Activated CD4-positive, alpha-beta T cell treated with anti-CD3 and anti-CD28 coated beads, Interleukin-2, Interleukin-6, amounts not matched to agents 100 ng/mL and 50 ng/mL, durations not matched to agents 16 hours and 8 hours (primary cell): ENCODE measurements at regions not wholly inside any gene's neighbourhood (a gene's known extent, or its start where the extent isn't known, plus 50 kb on each side); places are given as distances from the start of the nearest gene placed in this dataset.

ENCODE experiments used
- DNase-seq: peaks from one replicate; pipeline ENCODE4 v3.0.0-alpha.2; 2020

DNA sequence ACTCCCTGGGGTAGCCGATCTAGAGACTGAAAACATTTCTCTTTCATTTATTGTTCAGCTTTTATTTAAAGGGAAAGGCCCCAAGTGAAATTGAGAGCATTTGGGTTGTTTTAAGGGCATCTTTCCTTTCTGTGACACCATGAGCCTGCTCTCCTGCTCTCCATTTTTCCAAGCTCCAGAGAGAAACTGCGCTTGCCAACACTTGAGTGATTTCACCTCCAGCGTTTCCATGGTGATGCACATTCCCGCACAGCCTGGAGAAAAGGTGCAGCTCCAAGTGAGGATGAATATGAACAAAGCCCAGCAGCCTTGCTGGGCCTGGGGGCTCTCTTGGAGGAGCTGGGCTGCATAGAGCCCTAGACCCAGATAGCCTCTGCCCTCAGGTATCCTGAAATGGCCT is 159.2 kb upstream of the PPP2R3A start:
- DNase-seq = no peak

GRCh38 chr3:135807879-135808278 is 157.6 kb upstream of the PPP2R3A start:
- DNase-seq = no peak

DNA sequence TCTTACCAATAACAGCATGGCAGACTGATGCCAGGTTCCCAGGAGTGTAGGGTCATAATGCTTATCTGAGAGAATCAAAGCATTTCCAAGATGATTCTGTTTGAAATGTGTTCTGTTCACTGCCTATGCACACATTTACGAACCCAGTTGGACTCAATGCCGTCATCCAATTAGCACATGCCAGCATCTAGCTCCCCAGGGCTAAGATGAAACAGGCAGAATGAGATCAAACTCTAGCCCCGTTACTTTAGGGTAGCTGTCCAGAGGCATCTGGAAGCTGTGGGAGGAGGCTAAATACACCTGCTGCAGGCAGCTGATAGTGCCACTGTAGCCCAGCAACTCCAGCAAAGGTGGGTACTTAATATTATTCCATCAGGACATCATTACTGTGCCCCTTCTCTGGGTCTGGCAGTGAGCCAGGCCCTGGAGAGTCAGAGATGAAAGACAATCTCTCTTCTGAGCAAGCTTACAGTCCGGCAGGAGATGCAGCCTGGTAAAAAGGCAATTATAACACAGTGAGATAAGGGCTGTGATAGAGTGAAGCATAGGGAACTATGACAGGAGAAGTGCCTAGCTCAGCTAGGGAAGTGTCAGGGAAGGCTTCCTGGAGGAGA is 156.4 kb upstream of the PPP2R3A start:
- no peak for DNase-seq

GRCh38 chr3:135811651-135812050 is 153.9 kb upstream of the PPP2R3A start:
- no peak for DNase-seq

DNA sequence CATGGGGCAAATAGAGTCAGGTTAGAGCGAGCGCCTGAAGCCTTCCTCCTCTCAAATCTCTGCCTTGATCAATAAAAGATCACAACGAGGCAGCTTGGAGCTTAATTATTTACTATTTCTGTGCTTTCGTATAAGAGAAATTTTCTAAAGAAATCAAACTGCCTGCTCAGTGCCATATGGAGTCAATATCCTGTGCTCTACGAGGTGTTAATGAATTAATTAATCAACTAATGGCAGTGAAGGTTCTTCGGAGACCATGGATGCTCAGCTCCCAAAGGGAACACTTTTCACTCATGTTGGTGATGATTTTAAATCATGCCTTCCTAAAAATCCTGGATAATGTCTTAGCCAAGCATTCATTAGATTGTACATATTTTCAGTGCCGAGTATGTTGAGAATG is 153.5 kb upstream of the PPP2R3A start:
- DNase-seq = no peak

DNA sequence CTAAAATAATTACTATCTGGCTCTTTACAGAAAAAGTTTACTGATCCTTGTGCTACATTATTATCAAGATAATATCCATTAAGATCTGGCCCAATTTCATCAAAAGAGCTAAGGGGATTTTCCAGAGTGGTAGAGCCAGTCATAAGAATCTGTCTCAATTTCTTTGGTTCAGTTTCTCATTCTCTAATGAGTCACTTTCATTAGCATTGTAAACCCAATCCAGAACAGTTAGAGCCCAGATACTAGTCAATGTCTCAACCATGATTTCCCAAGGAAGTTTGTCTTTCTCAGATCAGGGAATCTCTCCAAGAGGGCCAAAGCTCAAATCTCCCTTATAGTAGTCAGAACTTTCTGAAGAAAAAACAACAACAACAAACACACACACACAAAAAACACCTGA is 131.1 kb upstream of the PPP2R3A start:
- DNase-seq = no peak

DNA sequence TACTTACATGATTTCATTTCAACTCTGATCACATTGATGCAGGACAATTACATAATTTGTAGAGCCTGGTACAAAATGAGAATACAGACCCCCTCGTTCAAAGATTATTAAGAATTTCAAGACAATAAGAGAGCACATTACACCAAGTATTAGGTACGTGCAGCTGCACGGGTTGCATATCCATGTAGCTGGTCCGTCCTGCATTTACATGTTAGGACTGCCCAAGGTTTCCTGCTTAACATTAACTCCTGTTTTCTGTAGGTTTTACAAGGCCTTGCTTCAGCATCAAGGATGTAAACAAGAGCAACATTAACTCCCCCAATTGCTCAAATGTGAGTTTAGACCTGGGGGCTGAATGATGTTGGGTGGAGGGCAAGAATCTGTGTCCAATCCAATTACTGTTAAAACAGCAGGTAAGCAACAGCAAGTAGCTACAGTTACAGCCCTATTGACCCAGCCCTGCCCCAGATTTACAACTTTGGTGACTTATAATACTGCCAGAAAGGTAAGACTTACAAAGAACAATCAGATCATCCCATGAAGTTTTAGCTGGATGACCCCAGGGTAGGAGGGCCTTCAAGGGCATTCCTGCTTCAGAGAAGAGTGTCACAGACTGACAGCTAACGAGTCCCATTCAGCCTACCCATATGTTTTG is 127.4 kb upstream of the PPP2R3A start:
- no peak for DNase-seq

DNA sequence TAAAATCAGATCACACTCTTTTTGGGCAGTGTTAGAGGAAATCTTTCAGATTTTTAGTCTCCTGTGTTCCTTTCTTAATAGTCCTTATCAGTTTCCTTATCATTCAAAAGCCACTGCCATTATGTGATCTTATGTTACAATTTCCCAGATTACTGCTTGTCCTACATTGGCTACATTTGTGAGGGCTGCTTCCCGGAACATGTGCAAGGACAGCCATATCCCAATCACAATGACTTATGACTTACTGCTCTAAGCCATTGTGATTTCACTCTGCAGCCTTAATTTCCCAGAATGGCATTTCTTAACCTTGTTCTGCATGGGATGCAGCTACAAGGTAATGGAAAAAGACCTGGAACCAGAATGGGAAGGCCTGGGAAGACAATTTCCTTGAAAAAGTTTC is 125.1 kb upstream of the PPP2R3A start:
- DNase-seq = no peak

DNA sequence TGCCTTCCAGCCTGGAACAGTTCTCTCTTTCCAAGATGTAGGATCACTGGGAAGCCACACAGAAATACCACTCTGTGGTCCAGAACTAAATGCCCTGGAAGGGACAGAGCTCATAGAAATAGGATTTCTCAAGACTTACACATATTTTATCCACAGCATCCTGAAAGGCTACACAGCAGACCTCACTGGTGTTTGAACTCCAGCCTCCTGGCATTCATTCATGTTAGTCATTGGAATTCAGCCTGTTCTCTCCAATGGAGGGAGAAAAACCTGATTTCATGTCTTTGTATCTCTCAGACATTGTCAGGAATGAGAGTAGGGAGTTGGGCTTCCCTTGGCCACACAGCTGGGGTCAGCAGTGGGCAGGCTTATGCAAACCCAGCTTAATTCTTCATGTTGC is 121.1 kb upstream of the PPP2R3A start:
- DNase-seq = no peak

DNA sequence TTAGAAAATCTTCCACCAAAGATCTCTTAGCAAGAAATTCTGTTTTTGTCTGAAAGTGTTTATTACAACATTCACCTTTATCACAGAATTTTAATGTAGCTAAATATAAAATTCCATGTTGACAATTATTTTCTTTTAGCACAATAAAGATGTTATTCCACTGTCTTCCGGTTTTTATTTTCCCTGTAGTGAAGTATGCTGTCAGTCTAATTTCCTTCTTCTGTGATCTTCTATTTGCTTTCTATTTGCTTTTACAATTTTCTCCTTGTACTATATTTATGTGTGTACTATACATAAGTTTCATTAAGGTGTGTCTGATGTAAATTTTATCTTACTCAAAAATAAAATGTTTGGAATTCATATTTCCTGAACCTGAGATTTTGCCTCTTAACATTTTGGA is 117.5 kb upstream of the PPP2R3A start:
- no peak for DNase-seq

DNA sequence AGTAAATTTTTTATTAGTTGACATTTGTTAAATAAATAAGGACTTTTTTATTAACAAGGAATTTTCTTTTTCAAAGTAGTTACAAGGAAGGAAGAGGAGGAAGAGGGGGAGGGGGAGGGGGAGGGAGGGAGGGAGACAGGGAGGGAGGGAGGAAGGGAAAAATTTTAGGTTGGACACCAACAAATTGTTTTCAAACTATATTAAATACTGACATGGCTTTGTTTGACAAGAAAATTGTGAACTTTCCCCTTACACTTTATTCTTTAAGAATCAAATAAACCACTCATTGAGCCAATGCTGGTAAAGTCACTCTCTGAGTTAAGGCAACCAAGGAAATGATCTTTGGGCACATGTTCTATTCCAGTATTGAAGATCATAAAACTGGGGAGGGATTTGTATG is 115.7 kb upstream of the PPP2R3A start:
- DNase-seq = no peak

GRCh38 chr3:135851201-135852081 is 114.1 kb upstream of the PPP2R3A start:
- no peak for DNase-seq

DNA sequence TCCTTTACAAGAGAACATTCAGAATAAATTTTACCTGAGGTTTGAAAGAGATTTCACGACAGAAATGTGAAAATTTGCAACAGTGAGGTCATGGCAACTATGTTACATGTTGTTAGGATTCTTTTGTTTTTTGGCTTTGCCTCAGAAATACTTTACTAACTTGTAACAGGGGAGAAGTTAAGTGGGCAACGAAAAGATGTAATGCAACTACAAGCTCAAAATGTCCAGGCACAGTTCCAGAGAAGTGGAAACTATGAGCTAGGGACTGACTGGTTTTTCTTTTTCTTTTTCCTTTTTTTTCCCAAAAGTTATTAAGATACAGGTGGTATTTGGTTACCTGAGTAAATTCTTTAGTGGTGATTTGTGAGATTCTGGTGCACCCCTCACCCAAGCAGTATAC is 111.5 kb upstream of the PPP2R3A start:
- no peak for DNase-seq

DNA sequence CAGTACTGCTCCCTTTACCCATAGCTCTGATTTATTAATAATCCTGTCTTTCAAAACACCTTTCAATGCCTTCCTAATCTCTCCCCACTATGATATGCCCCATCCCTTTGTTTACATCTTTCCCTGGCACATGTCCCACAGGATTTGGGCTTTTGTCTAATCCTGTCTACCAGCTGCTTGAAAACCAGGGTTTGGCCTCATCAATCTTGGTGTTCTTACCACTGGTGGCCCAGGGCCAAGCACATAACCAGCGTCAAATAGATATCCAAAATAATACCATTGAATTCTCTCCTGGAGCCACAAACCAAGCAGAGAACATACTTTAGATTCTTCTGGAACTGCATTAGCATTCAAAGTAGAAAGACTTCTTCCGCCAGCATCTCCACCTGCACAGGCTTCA is 104.8 kb upstream of the PPP2R3A start:
- DNase-seq = no peak

GRCh38 chr3:135862361-135862760 is 103.2 kb upstream of the PPP2R3A start:
- no peak for DNase-seq

- DNase-seq = no peak
Measured at GRCh38 chr3:135864060-135864459, 101.5 kb upstream of the PPP2R3A start.

GRCh38 chr3:135865085-135865484 is 100.4 kb upstream of the PPP2R3A start:
- DNase-seq = no peak

- no peak for DNase-seq
Measured at GRCh38 chr3:135865553-135865952, 100.0 kb upstream of the PPP2R3A start.

GRCh38 chr3:135867911-135868310 is 97.6 kb upstream of the PPP2R3A start:
- DNase-seq = no peak

GRCh38 chr3:135868801-135869200 is 96.7 kb upstream of the PPP2R3A start:
- no peak for DNase-seq

DNA sequence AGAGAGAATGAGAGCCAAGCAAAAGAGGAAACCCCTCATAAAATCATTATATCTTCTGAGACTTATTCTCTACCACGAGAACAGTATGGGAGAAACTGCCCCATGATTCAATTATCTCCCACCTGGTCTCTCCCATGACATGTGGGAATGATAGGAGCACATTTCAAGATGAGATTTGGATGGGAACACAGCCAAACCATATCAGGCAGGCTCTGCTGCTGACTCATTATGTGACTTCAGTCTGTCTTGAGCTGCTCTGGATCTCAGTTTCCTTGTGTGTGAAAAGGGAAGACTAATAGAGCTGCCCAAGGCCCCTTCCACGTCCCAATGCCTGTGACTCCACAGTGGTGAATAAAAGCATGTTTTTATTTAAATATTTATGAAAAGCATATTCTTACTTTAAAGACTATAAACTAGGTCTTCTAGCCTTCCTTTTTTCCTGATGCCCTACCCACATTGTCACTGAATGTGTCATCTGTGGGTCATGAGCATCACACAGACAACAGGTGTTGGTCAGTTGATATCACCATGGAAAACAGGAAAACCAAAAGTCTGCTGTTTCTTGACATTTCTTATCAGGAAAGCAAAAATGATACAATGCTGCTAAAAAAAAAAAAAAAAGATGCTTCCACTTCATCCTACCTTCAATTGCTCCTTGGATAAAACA is 96.0 kb upstream of the PPP2R3A start:
- no peak for DNase-seq

DNA sequence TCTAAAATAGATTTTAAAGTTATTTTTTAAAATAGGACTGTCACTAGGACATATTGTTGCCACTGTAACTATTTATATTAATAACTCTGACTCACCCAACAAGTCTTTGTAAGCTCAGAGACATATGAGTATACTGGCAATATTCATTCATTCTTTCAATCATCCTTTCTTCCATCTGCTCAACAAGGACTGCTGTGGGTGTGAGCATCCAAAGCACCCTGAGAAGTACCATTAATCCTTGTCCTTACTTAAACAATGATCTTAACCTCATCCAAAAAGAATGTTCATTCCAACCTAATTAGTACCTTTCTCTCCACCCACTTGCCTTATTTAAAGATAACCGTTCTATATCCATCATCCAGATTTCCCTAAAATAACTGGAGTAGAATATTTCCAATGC is 94.2 kb upstream of the PPP2R3A start:
- no peak for DNase-seq

- no peak for DNase-seq
Measured at GRCh38 chr3:135874035-135874434, 91.5 kb upstream of the PPP2R3A start.

- DNase-seq = no peak
Measured at GRCh38 chr3:135878501-135878900, 87.0 kb upstream of the PPP2R3A start.
